H1 (cell line): ENCODE measurements at regions not wholly inside any gene's neighbourhood (a gene's known extent, or its start where the extent isn't known, plus 50 kb on each side); places are given as distances from the start of the nearest gene placed in this dataset.

Experiments
- EGR1 ChIP-seq: IDR thresholded peaks from 2 replicates; pipeline ENCODE4 v1.6.1; 2011; ENCODE audit warnings: low read depth, low read length, borderline replicate concordance
- EP300 ChIP-seq, 2 experiments: IDR thresholded peaks; 1 replicate in 1 of 2; 2 replicates in 1 of 2; pipeline ENCODE4 v1.6.1; 2011 to 2012; ENCODE audit warnings: low read depth in 2 of 2, low read length in 2 of 2, mild to moderate bottlenecking in 2 of 2, borderline replicate concordance in 1 of 2, inconsistent platforms in 1 of 2, moderate library complexity in 1 of 2
- GABPA ChIP-seq: IDR thresholded peaks from 2 replicates; pipeline ENCODE4 v1.6.1; 2011; ENCODE audit warnings: mild to moderate bottlenecking, low read length, moderate library complexity, borderline replicate concordance; ENCODE audit not compliant: insufficient read depth
- POLR2A ChIP-seq, 2 experiments: IDR thresholded peaks; 1 replicate in 1 of 2; 2 replicates in 1 of 2; pipeline ENCODE4 v1.6.1; 2011; ENCODE audit warnings: low read depth in 2 of 2, low read length in 2 of 2, mild to moderate bottlenecking in 2 of 2; ENCODE audit errors: control extremely low read depth in 1 of 2
- RAD21 ChIP-seq, 2 experiments: IDR thresholded peaks in 1 of 2; conservative IDR thresholded peaks in 1 of 2; 2 replicates each; pipeline ENCODE4 v1.6.1; 2011; ENCODE audit warnings: low read depth in 2 of 2, low read length in 2 of 2, improper control_type of control experiment in 1 of 2, inconsistent platforms in 1 of 2, mild to moderate bottlenecking in 1 of 2, moderate library complexity in 1 of 2
- RFX5 ChIP-seq: IDR thresholded peaks from 2 replicates; pipeline ENCODE4 v1.6.1; 2011; ENCODE audit warnings: low read depth, low read length, improper control_type of control experiment, borderline replicate concordance
- RNF2 ChIP-seq: fragments of 200-900, 300-1000 bp; sonication (generic); IDR thresholded peaks from 2 replicates; pipeline ENCODE4 v1.7.1; 2016; ENCODE audit warnings: borderline replicate concordance, low read depth, mild to moderate bottlenecking, antibody characterized with exemption, low read length; ENCODE audit not compliant: poor library complexity, severe bottlenecking; ENCODE audit errors: missing control alignments
- SP1 ChIP-seq: IDR thresholded peaks from 2 replicates; pipeline ENCODE4 v1.6.1; 2011; ENCODE audit warnings: low read depth, low read length
- ZNF274 ChIP-seq: IDR thresholded peaks from 2 replicates; pipeline ENCODE4 v1.7.0; 2012; ENCODE audit warnings: low read length, borderline replicate concordance; ENCODE audit errors: extremely low read depth
- TF ChIP-seq, protein P1 (sequence below), 3 experiments: IDR thresholded peaks; 1 replicate in 2 of 3; 2 replicates in 1 of 3; pipeline versions ENCODE4 v1.5.1 to v1.6.1; 2011; ENCODE audit warnings: low read length in 3 of 3, mild to moderate bottlenecking in 3 of 3, inconsistent platforms in 2 of 3, low read depth in 1 of 3, moderate library complexity in 1 of 3; ENCODE audit not compliant: insufficient read depth in 1 of 3; ENCODE audit errors: control extremely low read depth in 1 of 3

DNA sequence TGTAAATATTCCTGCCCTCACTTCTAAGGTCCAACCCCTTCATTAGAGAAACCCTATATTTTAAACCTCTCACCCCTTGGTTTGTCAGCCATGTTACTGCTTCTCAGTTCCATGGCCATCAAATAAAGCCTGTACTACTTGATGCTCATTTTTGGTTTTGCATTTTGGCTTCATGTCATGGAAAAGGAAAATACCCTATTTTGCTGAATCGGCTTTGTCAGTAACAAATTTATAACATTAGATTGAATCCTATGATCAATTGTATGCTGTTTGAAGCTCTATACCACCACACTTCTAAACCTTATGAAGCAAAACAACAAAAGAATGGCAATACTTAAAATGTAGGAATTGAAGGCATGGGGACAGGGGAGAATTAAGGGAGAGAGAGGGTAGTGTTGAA lies 333.1 kb downstream of the ETV1 start:
- TF ChIP-seq RFX5 (no peak), GABPA (no peak), ZNF274 (no peak), POLR2A (IDR thresholded peaks at IDR 0.05; ENCODE audit: control extremely low read depth in 1 of 2, low read depth in 2 of 2, low read length in 2 of 2) (no peak), RNF2 (no peak), SP1 (no peak), EP300 (IDR thresholded peaks at IDR 0.05; ENCODE audit: borderline replicate concordance in 1 of 2, low read depth in 2 of 2, low read length in 2 of 2) (no peak), EGR1 (no peak), RAD21 (IDR thresholded peaks at IDR 0.05 in 1 of 2, conservative IDR thresholded peaks at IDR 0.05 in 1 of 2; ENCODE audit: low read depth in 2 of 2, low read length in 2 of 2) (no peak)
- TF ChIP-seq, protein P1, sequence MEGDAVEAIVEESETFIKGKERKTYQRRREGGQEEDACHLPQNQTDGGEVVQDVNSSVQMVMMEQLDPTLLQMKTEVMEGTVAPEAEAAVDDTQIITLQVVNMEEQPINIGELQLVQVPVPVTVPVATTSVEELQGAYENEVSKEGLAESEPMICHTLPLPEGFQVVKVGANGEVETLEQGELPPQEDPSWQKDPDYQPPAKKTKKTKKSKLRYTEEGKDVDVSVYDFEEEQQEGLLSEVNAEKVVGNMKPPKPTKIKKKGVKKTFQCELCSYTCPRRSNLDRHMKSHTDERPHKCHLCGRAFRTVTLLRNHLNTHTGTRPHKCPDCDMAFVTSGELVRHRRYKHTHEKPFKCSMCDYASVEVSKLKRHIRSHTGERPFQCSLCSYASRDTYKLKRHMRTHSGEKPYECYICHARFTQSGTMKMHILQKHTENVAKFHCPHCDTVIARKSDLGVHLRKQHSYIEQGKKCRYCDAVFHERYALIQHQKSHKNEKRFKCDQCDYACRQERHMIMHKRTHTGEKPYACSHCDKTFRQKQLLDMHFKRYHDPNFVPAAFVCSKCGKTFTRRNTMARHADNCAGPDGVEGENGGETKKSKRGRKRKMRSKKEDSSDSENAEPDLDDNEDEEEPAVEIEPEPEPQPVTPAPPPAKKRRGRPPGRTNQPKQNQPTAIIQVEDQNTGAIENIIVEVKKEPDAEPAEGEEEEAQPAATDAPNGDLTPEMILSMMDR (IDR thresholded peaks at IDR 0.05; ENCODE audit: control extremely low read depth in 1 of 3, insufficient read depth in 1 of 3, low read depth in 1 of 3, low read length in 3 of 3): no peak
